DND-41 (cell line): ENCODE measurements at regions not wholly inside any gene's neighbourhood (a gene's known extent, or its start where the extent isn't known, plus 50 kb on each side); places are given as distances from the start of the nearest gene placed in this dataset.
A peak's percentile ranks its signal among the peaks of the same experiment; 100 is the strongest.

ENCODE experiments used
- ATAC-seq: fragments of 200-7000 bp; cut with Tn5 transposase; 3 replicates; pipeline ENCODE4 v1.9.1; 2021; ENCODE audit warnings: low read depth; ENCODE audit not compliant: insufficient read depth
- DNase-seq: peaks from one replicate; pipeline ENCODE4 v3.0.0-alpha.2; 2020
- H2AFZ ChIP-seq: 2 replicates; pipeline ENCODE4 v1.6.0; 2012; ENCODE audit warnings: low read depth, low read length
- H3K27ac ChIP-seq: 2 replicates; pipeline ENCODE4 v1.5.1; 2012; ENCODE audit warnings: low read length, inconsistent platforms
- H3K27me3 ChIP-seq: fragments of 200-600 bp; sonication (generic); 2 replicates; pipeline ENCODE4 v1.6.0; 2012; ENCODE audit warnings: low read length, mild to moderate bottlenecking, inconsistent platforms; ENCODE audit not compliant: insufficient read depth, poor library complexity
- H3K36me3 ChIP-seq: 2 replicates; pipeline ENCODE4 v1.5.1; 2012; ENCODE audit warnings: low read length, inconsistent platforms; ENCODE audit not compliant: insufficient read depth
- H3K4me1 ChIP-seq: 2 replicates; pipeline ENCODE4 v1.5.1; 2012; ENCODE audit warnings: mild to moderate bottlenecking, low read length; ENCODE audit not compliant: insufficient read depth
- H3K4me2 ChIP-seq: 2 replicates; pipeline ENCODE4 v1.6.0; 2012; ENCODE audit warnings: mild to moderate bottlenecking, moderate library complexity, low read length, inconsistent platforms; ENCODE audit not compliant: insufficient read depth
- H3K4me3 ChIP-seq, 2 experiments: fragments of 200-600 bp in 1 of 2; shearing (Covaris generic) in 1 of 2; 2 replicates each; pipeline ENCODE4 v1.5.1; 2012 to 2016; ENCODE audit warnings: inconsistent platforms in 2 of 2, low read length in 2 of 2, mild to moderate bottlenecking in 2 of 2, low read depth in 1 of 2, moderate library complexity in 1 of 2
- H3K79me2 ChIP-seq: 2 replicates; pipeline ENCODE4 v1.6.0; 2012; ENCODE audit warnings: low read length, inconsistent platforms; ENCODE audit not compliant: insufficient read depth
- H3K9ac ChIP-seq: 2 replicates; pipeline ENCODE4 v1.6.0; 2012; ENCODE audit warnings: low read depth, mild to moderate bottlenecking, inconsistent platforms, low read length, moderate library complexity
- H3K9me3 ChIP-seq: 2 replicates; pipeline ENCODE4 v1.5.1; 2012; ENCODE audit warnings: low read length, moderate library complexity, mild to moderate bottlenecking, inconsistent platforms; ENCODE audit not compliant: insufficient read depth, severe bottlenecking
- H4K20me1 ChIP-seq: 2 replicates; pipeline ENCODE4 v1.6.0; 2012; ENCODE audit warnings: low read length; ENCODE audit not compliant: insufficient read depth
- EZH2 ChIP-seq: IDR thresholded peaks from 3 replicates; pipeline ENCODE4 v1.6.1; 2012; ENCODE audit warnings: borderline replicate concordance, low read depth, mild to moderate bottlenecking, moderate library complexity, low read length, inconsistent platforms; ENCODE audit not compliant: severe bottlenecking
- TF ChIP-seq, protein P1 (sequence below): IDR thresholded peaks from 2 replicates; pipeline ENCODE4 v1.5.1; 2012; ENCODE audit warnings: borderline replicate concordance, low read length, moderate library complexity, mild to moderate bottlenecking; ENCODE audit not compliant: poor library complexity, severe bottlenecking; ENCODE audit errors: extremely low read depth

- Histone ChIP-seq H3K4me2 (no peak overlapping the region), H3K9ac (no peak overlapping the region), H4K20me1 (no peaks in the 10 kb centered on the region), H3K27me3 (no peaks in the 10 kb centered on the region), H2AFZ (no peak overlapping the region), H3K4me1 (peaks cover 8% of the 10 kb centered on the region; the same call in 1 of the 2 replicates), H3K4me3 (no peak overlapping the region), H3K36me3 (no peaks in the 10 kb centered on the region), H3K27ac (no peak overlapping the region), H3K79me2 (no peaks in the 10 kb centered on the region), H3K9me3 (no peaks in the 10 kb centered on the region)
- no peak for DNase-seq
- TF ChIP-seq, protein P1, sequence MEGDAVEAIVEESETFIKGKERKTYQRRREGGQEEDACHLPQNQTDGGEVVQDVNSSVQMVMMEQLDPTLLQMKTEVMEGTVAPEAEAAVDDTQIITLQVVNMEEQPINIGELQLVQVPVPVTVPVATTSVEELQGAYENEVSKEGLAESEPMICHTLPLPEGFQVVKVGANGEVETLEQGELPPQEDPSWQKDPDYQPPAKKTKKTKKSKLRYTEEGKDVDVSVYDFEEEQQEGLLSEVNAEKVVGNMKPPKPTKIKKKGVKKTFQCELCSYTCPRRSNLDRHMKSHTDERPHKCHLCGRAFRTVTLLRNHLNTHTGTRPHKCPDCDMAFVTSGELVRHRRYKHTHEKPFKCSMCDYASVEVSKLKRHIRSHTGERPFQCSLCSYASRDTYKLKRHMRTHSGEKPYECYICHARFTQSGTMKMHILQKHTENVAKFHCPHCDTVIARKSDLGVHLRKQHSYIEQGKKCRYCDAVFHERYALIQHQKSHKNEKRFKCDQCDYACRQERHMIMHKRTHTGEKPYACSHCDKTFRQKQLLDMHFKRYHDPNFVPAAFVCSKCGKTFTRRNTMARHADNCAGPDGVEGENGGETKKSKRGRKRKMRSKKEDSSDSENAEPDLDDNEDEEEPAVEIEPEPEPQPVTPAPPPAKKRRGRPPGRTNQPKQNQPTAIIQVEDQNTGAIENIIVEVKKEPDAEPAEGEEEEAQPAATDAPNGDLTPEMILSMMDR, result no peak
- no peak for TF ChIP-seq EZH2
- ATAC-seq, result no peak
These were observed 111.9 kb upstream of the COL5A2 start for GRCh38 chr2:189291460-189291859.

DNA sequence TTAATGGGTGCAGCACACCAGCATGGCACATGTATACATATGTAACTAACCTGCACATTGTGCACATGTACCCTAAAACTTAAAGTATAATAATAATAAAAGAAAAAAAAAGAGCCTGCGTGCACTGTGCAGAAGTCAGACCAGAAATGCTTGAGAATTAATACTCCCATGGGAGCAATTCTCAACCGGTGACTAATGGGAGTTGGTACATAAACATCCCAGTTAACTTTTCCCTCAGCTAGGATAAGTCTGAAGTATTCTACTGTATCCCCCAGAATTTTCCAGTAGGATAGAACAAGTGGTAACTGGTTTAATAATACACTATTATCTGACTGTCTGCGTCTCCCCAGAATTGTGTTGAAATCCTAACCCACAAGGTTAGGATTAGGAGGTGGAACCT lies 113.6 kb upstream of the COL5A2 start:
- no peak for DNase-seq
- H3K79me2 ChIP-seq, result no peaks in the 10 kb centered on the region
- no peak for ATAC-seq

GRCh38 chr2:189297446-189297845 lies 117.9 kb upstream of the COL5A2 start:
- Histone ChIP-seq H3K9me3 (no peaks in the 10 kb centered on the region), H3K27me3 (no peaks in the 10 kb centered on the region), H3K9ac (no peak overlapping the region), H3K27ac (peak overlapping the region; percentile 15), H3K36me3 (no peaks in the 10 kb centered on the region), H4K20me1 (no peaks in the 10 kb centered on the region), H3K4me1 (peaks cover 66% of the 10 kb centered on the region), H3K4me2 (no peak overlapping the region), H3K79me2 (no peaks in the 10 kb centered on the region), H2AFZ (peak overlapping the region; percentile 31; the same call in 1 of the 2 replicates), H3K4me3 (no peak overlapping the region)
- DNase-seq (no peak), ATAC-seq (peak; percentile 59)
- TF ChIP-seq, protein P1, result no peak
- TF ChIP-seq EZH2, result no peak

More for the DNA sequence above, 113.6 kb upstream of the COL5A2 start:
- Histone ChIP-seq H3K27ac (no peak overlapping the region), H3K36me3 (no peaks in the 10 kb centered on the region), H3K4me1 (peaks cover 25% of the 10 kb centered on the region), H2AFZ (no peak overlapping the region), H3K4me2 (no peak overlapping the region), H4K20me1 (no peaks in the 10 kb centered on the region), H3K4me3 (no peak overlapping the region), H3K9ac (no peak overlapping the region), H3K27me3 (no peaks in the 10 kb centered on the region), H3K9me3 (no peaks in the 10 kb centered on the region)
- TF ChIP-seq EZH2, result no peak
- TF ChIP-seq, protein P1, result no peak

DNA sequence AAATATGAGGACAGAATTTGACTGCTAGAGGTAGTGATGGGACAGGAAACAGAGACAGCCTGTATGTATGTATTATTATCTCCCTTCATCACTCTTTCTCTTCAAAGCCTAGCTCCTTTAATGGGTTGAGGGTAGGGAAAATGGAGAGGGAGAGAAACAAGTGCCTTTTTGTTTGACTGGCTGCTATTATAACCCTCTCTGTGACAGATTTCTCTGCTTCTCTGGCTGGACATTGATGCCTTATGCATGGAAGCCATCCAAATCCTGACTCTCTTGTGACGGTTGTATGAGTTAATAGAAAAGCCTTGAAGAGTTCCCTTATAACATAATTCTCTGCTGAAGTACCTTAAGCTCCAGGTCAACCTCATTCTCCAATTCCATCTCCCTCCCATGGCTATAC lies 118.5 kb upstream of the COL5A2 start:
- TF ChIP-seq EZH2, result no peak
- TF ChIP-seq, protein P1, result no peak
- H3K4me1 ChIP-seq, result peaks cover 72% of the 10 kb centered on the region
- H3K79me2 ChIP-seq, result no peaks in the 10 kb centered on the region
- H3K27me3 ChIP-seq, result no peaks in the 10 kb centered on the region
- DNase-seq (no peak), ATAC-seq (no peak)
- H3K27ac ChIP-seq, result peak overlapping the region; percentile 15
- no peak overlapping the region for H3K4me3 ChIP-seq
- peak overlapping the region; percentile 54; the same call in 1 of the 2 replicates for H2AFZ ChIP-seq
- H3K9me3 ChIP-seq, result no peaks in the 10 kb centered on the region
- no peaks in the 10 kb centered on the region for H4K20me1 ChIP-seq
- no peak overlapping the region for H3K9ac ChIP-seq
- no peak overlapping the region; the same call in 1 of the 2 replicates for H3K4me2 ChIP-seq
- no peaks in the 10 kb centered on the region for H3K36me3 ChIP-seq
